Small intestine (tissue), 7 donors: ENCODE measurements at regions not wholly inside any gene's neighbourhood (a gene's known extent, or its start where the extent isn't known, plus 50 kb on each side); places are given as distances from the start of the nearest gene placed in this dataset.

Experiments
- DNase-seq, 2 donors: peaks; one replicate each; pipeline versions ENCODE4 v3.0.0 to v3.0.0-alpha.2; 2013
- FAIRE-seq: peaks from 2 replicates; lab custom pipeline; 2012; peaks lifted over from hg19 to GRCh38; lab: Jason Lieb, UNC
- H3K27ac ChIP-seq, 3 donors: one replicate each; pipeline ENCODE4 v1.5.1; 2013; ENCODE audit warnings: low read length in 2 of 3, mild to moderate bottlenecking in 2 of 3, control low read depth in 1 of 3, inconsistent platforms in 1 of 3, low read depth in 1 of 3, moderate library complexity in 1 of 3
- H3K27me3 ChIP-seq, 3 donors: one replicate each; pipeline ENCODE4 v1.6.1; 2013; ENCODE audit warnings: low read length in 3 of 3, inconsistent platforms in 1 of 3; ENCODE audit not compliant: control insufficient read depth in 3 of 3, insufficient read depth in 3 of 3
- H3K36me3 ChIP-seq, 3 donors: one replicate each; pipeline ENCODE4 v1.6.1; 2013; ENCODE audit warnings: low read length in 3 of 3, inconsistent platforms in 1 of 3, low read depth in 1 of 3, mild to moderate bottlenecking in 1 of 3, moderate library complexity in 1 of 3; ENCODE audit not compliant: control insufficient read depth in 3 of 3, insufficient read depth in 2 of 3
- H3K4me1 ChIP-seq, 3 donors: one replicate each; pipeline ENCODE4 v1.6.1; 2013; ENCODE audit warnings: low read length in 2 of 3, inconsistent platforms in 1 of 3, low read depth in 1 of 3, mild to moderate bottlenecking in 1 of 3, moderate library complexity in 1 of 3; ENCODE audit not compliant: control insufficient read depth in 3 of 3, insufficient read depth in 2 of 3
- H3K4me3 ChIP-seq, 3 donors: one replicate each; pipeline ENCODE4 v1.5.1; 2013; ENCODE audit warnings: low read length in 3 of 3, control low read depth in 1 of 3, inconsistent platforms in 1 of 3, low read depth in 1 of 3, mild to moderate bottlenecking in 1 of 3, moderate library complexity in 1 of 3
- H3K9me3 ChIP-seq, 2 donors: one replicate each; pipeline ENCODE4 v1.6.1; 2013; ENCODE audit warnings: low read depth in 1 of 2, low read length in 1 of 2; ENCODE audit not compliant: control insufficient read depth in 2 of 2, insufficient read depth in 1 of 2
- WGBS, 3 donors: extraction: QIAGEN DNeasy Blood & Tissue Kit; methylation state at CpG; one replicate each; pipeline ENCODE4 v1.1.7; 2013; 5-methylcytosine and 5-hydroxymethylcytosine counted together
- donor health status: healthy with polysubstance abuse.
- donor health status: control.
- donor health status: control.
- donor health status: Bipolar disorder and iron deficiency.
- donor health status: healthy.

DNA sequence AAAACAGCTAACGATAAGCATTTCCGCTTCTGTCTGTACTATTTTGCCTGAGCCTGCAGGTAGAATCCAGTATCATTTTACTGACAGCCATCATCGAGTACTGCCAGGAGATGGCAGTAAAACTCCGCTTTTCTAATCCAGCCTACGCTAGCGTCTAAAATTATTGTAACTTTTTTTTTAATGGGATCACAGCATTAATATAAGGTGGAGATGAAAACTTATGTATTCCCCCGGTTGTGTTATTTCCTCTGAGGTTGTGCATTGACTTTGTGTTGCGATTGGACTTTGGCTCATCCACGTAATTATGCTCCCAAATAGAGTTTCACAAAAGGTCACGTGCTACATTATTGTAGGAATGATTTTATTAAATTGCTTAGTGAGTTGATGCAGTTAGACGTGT, 248.1 kb downstream of the C4orf33 start:
- peak; percentile 54 to 70 for DNase-seq
- FAIRE-seq, result no peak
- Histone ChIP-seq H3K27me3 (no peaks in the 10 kb centered on the region), H3K27ac (no peak overlapping the region), H3K9me3 (no peaks in the 10 kb centered on the region), H3K4me3 (no peak overlapping the region), H3K4me1 (peaks cover 0 to 9% (median 3%) of the 10 kb centered on the region in 3 donors), H3K36me3 (no peaks in the 10 kb centered on the region)
- 7 to 35% (median 23%) methylated on average over 11 of the region's 11 CpGs for WGBS, 3 donors

DNA sequence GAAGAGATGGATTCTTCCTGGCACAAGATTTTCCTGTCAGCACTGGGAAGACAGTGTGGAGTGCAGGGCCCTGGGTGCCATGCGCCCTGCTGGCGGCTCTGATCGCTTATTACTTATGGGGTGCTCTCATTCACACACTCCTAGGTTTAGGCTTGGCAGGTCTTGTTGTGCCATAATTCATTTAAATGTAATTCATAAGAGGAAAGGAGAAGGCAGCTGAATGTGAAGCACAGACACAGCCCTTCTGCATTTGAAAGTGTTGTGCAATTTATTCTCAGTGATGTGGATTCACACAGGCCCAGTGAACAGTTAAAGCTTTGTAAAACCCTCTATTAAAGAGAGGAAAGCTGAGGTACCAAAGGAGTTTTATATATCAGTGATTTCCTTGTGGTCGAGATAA, 249.7 kb downstream of the C4orf33 start:
- FAIRE-seq, result no peak
- Histone ChIP-seq H3K4me1 (peaks cover 0 to 9% (median 3%) of the 10 kb centered on the region in 3 donors), H3K9me3 (no peaks in the 10 kb centered on the region), H3K27me3 (no peaks in the 10 kb centered on the region), H3K27ac (no peak overlapping the region), H3K4me3 (no peak overlapping the region), H3K36me3 (no peaks in the 10 kb centered on the region)
- no peak for DNase-seq
- 79 to 86% (median 81%) methylated on average over 4 of the region's 4 CpGs for WGBS, 3 donors

DNA sequence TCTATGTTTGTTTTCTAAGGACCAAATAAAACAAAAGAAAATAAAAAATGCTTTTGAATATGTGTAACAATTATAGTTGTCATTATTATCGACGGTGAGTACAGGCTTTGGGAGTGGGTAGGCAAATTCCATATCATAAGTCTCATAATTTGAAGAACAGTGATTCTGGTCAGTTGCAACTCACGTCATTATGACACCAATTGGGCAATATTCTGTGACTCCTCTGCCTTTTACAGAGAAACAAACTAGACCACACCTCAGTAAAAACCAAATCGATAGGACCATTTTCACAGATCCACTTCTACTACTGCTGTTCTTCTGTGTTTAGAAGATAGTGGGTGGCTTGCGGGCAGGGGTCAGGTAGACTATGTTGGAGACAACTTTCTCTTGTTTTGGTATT, 250.1 kb downstream of the C4orf33 start:
- FAIRE-seq (no peak), DNase-seq (no peak)
- H3K27ac ChIP-seq, result no peak overlapping the region
- no peaks in the 10 kb centered on the region for H3K9me3 ChIP-seq
- 67 to 78% (median 75%) methylated on average over 5 of the region's 5 CpGs for WGBS, 3 donors
- H3K4me3 ChIP-seq, result no peak overlapping the region
- peaks cover 0 to 9% (median 3%) of the 10 kb centered on the region in 3 donors for H3K4me1 ChIP-seq
- no peaks in the 10 kb centered on the region for H3K27me3 ChIP-seq
- H3K36me3 ChIP-seq, result no peaks in the 10 kb centered on the region

DNA sequence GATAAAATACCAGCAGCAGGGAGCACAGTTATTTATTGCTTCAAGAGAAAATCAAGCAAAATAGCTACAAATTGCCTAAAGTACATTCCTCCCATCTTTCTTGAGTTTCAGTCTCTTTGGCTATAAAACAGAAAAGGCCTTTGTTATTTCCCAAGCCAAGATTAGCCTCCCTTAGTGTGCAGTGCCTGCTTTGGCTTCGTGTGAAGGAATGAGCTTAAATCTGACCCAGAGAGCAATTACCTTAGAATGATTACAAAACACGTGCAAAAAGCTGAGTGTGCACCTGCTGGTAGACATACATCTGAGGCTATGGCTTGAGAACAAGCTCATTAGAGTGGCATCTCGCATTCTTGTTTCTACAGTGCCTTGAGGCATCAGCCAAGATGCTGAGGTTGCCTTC, 250.8 kb downstream of the C4orf33 start:
- FAIRE-seq, result no peak
- H3K9me3 ChIP-seq, result no peaks in the 10 kb centered on the region

DNA sequence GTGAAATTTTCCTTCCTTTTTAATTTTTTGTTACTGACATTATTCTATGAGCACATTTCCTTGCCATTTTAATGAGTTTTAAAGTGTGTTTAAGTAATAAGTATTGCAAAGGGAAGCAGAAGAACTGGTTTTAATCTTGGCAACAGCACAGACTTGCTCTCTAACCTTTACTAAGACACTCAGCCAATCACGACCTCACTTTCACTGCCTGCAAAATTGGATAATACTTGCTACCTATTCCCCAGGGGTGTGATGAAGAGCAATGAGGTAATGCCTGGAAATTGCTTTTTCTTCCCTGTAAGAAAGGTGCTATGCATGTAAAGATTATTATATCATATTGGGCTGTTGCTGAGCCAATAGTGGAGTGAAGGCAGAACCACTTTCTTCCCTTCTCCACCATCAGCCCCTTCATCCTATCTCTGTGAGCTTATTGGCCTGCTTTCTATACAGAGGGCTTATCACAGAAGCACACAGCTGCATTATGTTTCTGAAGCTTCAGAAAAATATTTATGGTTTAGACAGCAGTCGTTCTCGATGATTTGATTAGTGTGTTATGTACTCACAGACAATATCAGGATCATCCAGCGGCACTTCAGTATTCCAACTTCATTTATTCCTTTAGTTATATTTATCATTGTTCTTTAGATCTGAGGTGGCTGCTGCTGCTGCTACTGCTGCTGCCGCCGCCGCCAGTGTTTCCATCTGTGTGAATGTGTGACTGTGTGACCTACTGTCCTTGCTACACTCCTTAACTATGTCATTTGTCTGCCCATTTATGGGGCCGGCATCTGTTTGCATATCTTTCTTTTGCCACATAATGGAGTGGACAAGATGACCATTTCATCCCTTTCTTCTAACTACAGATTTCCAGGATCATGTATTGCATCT, 255.1 kb downstream of the C4orf33 start:
- no peak for DNase-seq
- Histone ChIP-seq H3K27me3 (no peaks in the 10 kb centered on the region), H3K27ac (no peak overlapping the region), H3K4me3 (no peak overlapping the region), H3K4me1 (no peaks in the 10 kb centered on the region), H3K9me3 (no peaks in the 10 kb centered on the region), H3K36me3 (no peaks in the 10 kb centered on the region)
- 57 to 64% (median 62%) methylated on average over 8 of the region's 8 CpGs for WGBS, 3 donors
- FAIRE-seq, result no peak

More for the DNA sequence above, 250.8 kb downstream of the C4orf33 start:
- H3K4me3 ChIP-seq, result no peak overlapping the region
- H3K27me3 ChIP-seq, result no peaks in the 10 kb centered on the region
- 39 to 70% (median 39%) methylated on average over 3 of the region's 3 CpGs for WGBS, 3 donors
- no peaks in the 10 kb centered on the region for H3K36me3 ChIP-seq
- DNase-seq, result no peak
- no peak overlapping the region for H3K27ac ChIP-seq
- H3K4me1 ChIP-seq, result peaks cover 0 to 9% (median 3%) of the 10 kb centered on the region in 3 donors

DNA sequence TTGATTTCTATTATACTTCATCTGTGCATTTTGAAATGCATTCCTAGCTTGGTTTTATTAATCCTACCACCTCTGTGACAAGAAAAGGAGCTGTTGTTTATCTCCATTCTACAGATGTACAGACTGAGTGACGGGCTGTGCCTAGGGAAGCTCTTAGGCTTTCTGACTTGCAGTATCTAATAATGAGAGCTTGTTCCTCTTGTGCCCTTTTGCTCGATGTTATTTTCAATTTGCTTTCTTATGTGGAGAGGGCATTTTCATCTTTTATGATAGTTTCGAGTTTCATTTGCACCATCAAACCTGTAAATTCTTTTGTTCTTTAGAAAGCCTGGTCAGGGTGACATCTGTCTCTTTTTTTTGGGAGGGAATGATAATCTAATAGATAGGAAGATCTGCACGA, 256.5 kb downstream of the C4orf33 start:
- Histone ChIP-seq H3K27ac (no peak overlapping the region), H3K27me3 (no peaks in the 10 kb centered on the region), H3K4me3 (no peak overlapping the region), H3K9me3 (no peaks in the 10 kb centered on the region), H3K36me3 (no peaks in the 10 kb centered on the region), H3K4me1 (no peaks in the 10 kb centered on the region)
- 67 to 82% (median 69%) methylated on average over 4 of the region's 4 CpGs for WGBS, 3 donors
- no peak for DNase-seq
- no peak for FAIRE-seq

DNA sequence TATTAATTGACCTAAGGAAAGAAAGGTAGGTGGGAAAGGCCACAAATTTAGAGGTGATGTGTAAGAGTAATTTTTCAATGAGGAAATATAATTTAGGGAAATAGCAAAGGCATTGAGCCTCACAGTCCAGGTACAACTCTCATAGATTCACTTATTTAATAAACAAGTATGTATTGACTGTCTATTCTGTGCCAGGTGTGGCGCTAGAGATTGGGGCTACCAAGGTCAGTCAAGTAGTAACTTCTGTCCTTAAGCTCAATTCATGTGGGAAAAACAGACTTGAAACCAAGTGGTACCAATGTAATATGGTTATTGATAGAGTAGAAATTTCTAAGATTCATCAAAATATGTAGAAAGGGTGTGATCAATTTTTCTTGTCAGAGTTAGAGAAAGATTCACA, 257.5 kb downstream of the C4orf33 start:
- Histone ChIP-seq H3K27me3 (no peaks in the 10 kb centered on the region), H3K36me3 (no peaks in the 10 kb centered on the region), H3K4me3 (no peak overlapping the region), H3K27ac (no peak overlapping the region), H3K9me3 (no peaks in the 10 kb centered on the region), H3K4me1 (no peaks in the 10 kb centered on the region)
- FAIRE-seq, result no peak
- WGBS, 3 donors, result 50 to 90% (median 71%) methylated on average over 1 of the region's 1 CpG
- DNase-seq, result no peak

DNA sequence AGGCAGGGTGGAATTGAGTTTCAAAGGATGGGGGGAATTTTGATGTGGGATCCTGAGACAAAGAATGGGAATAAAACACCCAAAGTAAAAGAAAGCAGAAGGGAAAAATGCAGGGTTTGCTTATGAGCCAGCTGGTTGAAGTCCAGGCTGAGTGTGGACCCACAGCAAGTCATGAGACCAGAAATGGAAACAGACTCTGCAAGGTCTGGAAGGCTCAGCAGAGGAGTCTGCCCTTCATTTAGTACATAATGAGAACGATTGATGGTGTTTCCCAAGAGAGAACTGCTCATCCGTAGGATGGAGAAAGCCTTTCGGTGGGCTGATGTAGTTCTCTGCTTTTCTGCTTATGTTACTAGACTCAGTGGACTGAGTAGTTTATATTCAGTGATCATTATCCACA, 259.1 kb downstream of the C4orf33 start:
- H3K27ac ChIP-seq, result no peak overlapping the region
- WGBS, 3 donors, result 78 to 92% (median 80%) methylated on average over 3 of the region's 3 CpGs
- no peak for FAIRE-seq
- peaks cover 0 to 2% (median 0%) of the 10 kb centered on the region in 3 donors for H3K27me3 ChIP-seq
- no peaks in the 10 kb centered on the region for H3K4me1 ChIP-seq
- H3K9me3 ChIP-seq, result no peaks in the 10 kb centered on the region
- H3K4me3 ChIP-seq, result no peak overlapping the region
- DNase-seq, result peak in 1 of 2 donors; percentile 6
- H3K36me3 ChIP-seq, result no peaks in the 10 kb centered on the region
